ENCODE measurements at regions not wholly inside any gene's neighbourhood (a gene's known extent, or its start where the extent isn't known, plus 50 kb on each side); places are given as distances from the start of the nearest gene placed in this dataset.

GRCh38 chr11:70695086-70695960 lies 297.0 kb downstream of the CTTN start:
- H3K36me3 Mint-ChIP-seq (ENCODE audit: low read depth): peaks cover 17% of the 10 kb centered on the region
- DNase-seq (ENCODE audit: low spot score): no peak
- H3K4me1 Mint-ChIP-seq: peaks cover 20% of the 10 kb centered on the region
- H3K9me3 Mint-ChIP-seq: no peaks in the 10 kb centered on the region; the same call in 2 of the 3 replicates
- H3K27me3 Mint-ChIP-seq (ENCODE audit: insufficient read depth, low read depth, poor library complexity): peaks cover 6% of the 10 kb centered on the region
- Histone ChIP-seq H3K79me2 (replicated peaks; ENCODE audit: insufficient read depth) (no peaks in the 10 kb centered on the region), H3K4me2 (no peak overlapping the region), H3K27ac (ENCODE audit: low read depth) (no peak overlapping the region), H3K9me2 (ENCODE audit: insufficient read depth) (peaks cover 5% of the 10 kb centered on the region; the same call in 1 of the 2 replicates), H3K27me3 (ENCODE audit: insufficient read depth) (no peaks in the 10 kb centered on the region), H3F3A (replicated peaks; ENCODE audit: low read depth) (no peaks in the 10 kb centered on the region), H3K4me1 (ENCODE audit: insufficient read depth) (no peaks in the 10 kb centered on the region; the same call in 1 of the 2 replicates), H4K20me1 (replicated peaks; ENCODE audit: insufficient read depth) (no peaks in the 10 kb centered on the region), H3K36me3 (ENCODE audit: insufficient read depth) (no peaks in the 10 kb centered on the region), H2AFZ (no peak overlapping the region), H3K4me3 (no peak overlapping the region)
- H3K4me3 Mint-ChIP-seq: no peak overlapping the region
- no peak for ATAC-seq
- TF ChIP-seq POLR2AphosphoS5 (IDR thresholded peaks at IDR 0.05; ENCODE audit: low read depth): no peak
- no peak overlapping the region for H3K27ac Mint-ChIP-seq

DNA sequence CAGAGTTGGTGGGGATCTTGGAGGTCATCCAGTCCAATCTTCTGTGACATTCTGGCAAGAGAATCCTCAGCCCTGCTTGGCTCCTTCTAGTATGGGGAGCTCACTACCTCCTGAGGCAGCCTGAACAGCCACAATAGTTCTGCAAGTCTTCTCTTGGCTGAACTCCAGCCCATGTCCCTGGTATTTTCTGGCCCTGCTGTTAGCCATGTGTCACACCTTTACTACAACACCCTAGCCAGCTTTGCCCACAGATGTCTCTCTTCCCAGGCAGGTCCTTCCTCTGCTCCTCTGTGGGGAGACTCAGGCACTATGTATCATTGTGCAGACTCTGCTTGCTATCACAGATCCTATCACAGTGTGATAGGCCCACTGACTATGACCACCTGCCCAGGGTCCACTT lies 297.7 kb downstream of the CTTN start:
- ATAC-seq (no peak), DNase-seq (ENCODE audit: low spot score) (no peak)
- H2AFZ ChIP-seq: no peak overlapping the region
- no peaks in the 10 kb centered on the region for H3K79me2 ChIP-seq (replicated peaks; ENCODE audit: insufficient read depth)
- no peak overlapping the region for H3K27ac ChIP-seq (ENCODE audit: low read depth)
- peaks cover 5% of the 10 kb centered on the region; the same call in 1 of the 2 replicates for H3K9me2 ChIP-seq (ENCODE audit: insufficient read depth)
- Mint-ChIP-seq H3K9me3 (no peaks in the 10 kb centered on the region; the same call in 2 of the 3 replicates), H3K27ac (no peak overlapping the region), H3K4me1 (peaks cover 21% of the 10 kb centered on the region), H3K4me3 (no peak overlapping the region), H3K36me3 (ENCODE audit: low read depth) (peaks cover 12% of the 10 kb centered on the region), H3K27me3 (ENCODE audit: insufficient read depth, low read depth, poor library complexity) (peaks cover 5% of the 10 kb centered on the region)
- no peaks in the 10 kb centered on the region; the same call in 1 of the 2 replicates for H3K4me1 ChIP-seq (ENCODE audit: insufficient read depth)
- no peak overlapping the region for H3K4me2 ChIP-seq
- no peaks in the 10 kb centered on the region for H3K36me3 ChIP-seq (ENCODE audit: insufficient read depth)
- H3F3A ChIP-seq (replicated peaks; ENCODE audit: low read depth): no peaks in the 10 kb centered on the region
- H3K27me3 ChIP-seq (ENCODE audit: insufficient read depth): no peaks in the 10 kb centered on the region
- no peak overlapping the region for H3K4me3 ChIP-seq
- H4K20me1 ChIP-seq (replicated peaks; ENCODE audit: insufficient read depth): no peaks in the 10 kb centered on the region
- TF ChIP-seq EZH2phosphoT487 (IDR thresholded peaks at IDR 0.05; ENCODE audit: unreplicated experiment) (no peak), NANOG (IDR thresholded peaks at IDR 0.05; ENCODE audit: borderline replicate concordance) (no peak), ZNF331 (CRISPR knock-in tag; IDR thresholded peaks at IDR 0.05; ENCODE audit: low read depth) (no peak), ZNF114 (CRISPR knock-in tag; IDR thresholded peaks at IDR 0.05) (no peak), CREB1 (CRISPR knock-in tag; IDR thresholded peaks at IDR 0.05; ENCODE audit: low read depth) (no peak), JUNB (IDR thresholded peaks at IDR 0.05; ENCODE audit: unreplicated experiment) (no peak), ETS1 (IDR thresholded peaks at IDR 0.05) (no peak)
- TF ChIP-seq, protein P1, sequence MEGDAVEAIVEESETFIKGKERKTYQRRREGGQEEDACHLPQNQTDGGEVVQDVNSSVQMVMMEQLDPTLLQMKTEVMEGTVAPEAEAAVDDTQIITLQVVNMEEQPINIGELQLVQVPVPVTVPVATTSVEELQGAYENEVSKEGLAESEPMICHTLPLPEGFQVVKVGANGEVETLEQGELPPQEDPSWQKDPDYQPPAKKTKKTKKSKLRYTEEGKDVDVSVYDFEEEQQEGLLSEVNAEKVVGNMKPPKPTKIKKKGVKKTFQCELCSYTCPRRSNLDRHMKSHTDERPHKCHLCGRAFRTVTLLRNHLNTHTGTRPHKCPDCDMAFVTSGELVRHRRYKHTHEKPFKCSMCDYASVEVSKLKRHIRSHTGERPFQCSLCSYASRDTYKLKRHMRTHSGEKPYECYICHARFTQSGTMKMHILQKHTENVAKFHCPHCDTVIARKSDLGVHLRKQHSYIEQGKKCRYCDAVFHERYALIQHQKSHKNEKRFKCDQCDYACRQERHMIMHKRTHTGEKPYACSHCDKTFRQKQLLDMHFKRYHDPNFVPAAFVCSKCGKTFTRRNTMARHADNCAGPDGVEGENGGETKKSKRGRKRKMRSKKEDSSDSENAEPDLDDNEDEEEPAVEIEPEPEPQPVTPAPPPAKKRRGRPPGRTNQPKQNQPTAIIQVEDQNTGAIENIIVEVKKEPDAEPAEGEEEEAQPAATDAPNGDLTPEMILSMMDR (conservative IDR thresholded peaks at IDR 0.05; ENCODE audit: low read depth in 2 of 2): no peak
- TF ChIP-seq, protein P2, sequence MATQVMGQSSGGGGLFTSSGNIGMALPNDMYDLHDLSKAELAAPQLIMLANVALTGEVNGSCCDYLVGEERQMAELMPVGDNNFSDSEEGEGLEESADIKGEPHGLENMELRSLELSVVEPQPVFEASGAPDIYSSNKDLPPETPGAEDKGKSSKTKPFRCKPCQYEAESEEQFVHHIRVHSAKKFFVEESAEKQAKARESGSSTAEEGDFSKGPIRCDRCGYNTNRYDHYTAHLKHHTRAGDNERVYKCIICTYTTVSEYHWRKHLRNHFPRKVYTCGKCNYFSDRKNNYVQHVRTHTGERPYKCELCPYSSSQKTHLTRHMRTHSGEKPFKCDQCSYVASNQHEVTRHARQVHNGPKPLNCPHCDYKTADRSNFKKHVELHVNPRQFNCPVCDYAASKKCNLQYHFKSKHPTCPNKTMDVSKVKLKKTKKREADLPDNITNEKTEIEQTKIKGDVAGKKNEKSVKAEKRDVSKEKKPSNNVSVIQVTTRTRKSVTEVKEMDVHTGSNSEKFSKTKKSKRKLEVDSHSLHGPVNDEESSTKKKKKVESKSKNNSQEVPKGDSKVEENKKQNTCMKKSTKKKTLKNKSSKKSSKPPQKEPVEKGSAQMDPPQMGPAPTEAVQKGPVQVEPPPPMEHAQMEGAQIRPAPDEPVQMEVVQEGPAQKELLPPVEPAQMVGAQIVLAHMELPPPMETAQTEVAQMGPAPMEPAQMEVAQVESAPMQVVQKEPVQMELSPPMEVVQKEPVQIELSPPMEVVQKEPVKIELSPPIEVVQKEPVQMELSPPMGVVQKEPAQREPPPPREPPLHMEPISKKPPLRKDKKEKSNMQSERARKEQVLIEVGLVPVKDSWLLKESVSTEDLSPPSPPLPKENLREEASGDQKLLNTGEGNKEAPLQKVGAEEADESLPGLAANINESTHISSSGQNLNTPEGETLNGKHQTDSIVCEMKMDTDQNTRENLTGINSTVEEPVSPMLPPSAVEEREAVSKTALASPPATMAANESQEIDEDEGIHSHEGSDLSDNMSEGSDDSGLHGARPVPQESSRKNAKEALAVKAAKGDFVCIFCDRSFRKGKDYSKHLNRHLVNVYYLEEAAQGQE (IDR thresholded peaks at IDR 0.05; ENCODE audit: unreplicated experiment): no peak

Measured in GM23338 (cell line).